ENCODE measurements at regions not wholly inside any gene's neighbourhood (a gene's known extent, or its start where the extent isn't known, plus 50 kb on each side); places are given as distances from the start of the nearest gene placed in this dataset.

DNA sequence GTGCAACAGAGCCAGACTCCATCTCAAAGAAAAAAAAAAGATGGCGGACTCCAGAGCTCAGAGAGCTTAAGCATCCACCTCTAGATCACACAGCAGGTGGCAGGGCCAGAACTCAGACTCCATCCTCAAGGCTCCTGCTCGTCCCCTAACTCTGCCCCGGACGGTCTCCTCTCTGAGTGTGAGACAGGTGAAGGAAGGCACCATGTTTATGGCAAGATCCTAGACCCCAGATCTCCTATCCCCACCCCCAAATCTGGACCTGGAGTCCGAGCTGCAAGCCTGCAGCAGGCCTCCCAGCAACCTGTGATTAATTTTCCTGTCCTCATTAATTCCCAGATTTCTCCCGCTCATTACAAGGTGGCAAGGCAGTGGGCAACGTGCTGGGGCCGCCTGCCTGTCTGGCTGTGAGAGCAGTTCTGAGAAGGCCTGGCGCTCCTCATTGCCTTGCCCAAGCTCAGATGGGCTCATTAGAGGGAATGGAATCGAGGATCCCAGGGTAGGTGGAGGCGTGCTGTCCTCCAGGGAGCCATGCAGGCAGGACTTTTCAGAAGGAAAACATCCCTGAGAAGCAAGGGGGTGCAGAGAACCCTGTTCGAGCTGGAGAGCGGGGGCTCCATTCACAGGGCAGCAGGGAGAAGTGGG lies 296.6 kb upstream of the RTL1 start:
- no peak overlapping the region for H3K27ac ChIP-seq (ENCODE audit: low read length)
- TF ChIP-seq CTCF (IDR thresholded peaks at IDR 0.05; ENCODE audit: low read depth, low read length) = no peak
- no peak for TF ChIP-seq EZH2phosphoT487 (IDR thresholded peaks at IDR 0.05; ENCODE audit: low read depth)
- no peak overlapping the region for H3K9ac ChIP-seq (ENCODE audit: low read length)

DNA sequence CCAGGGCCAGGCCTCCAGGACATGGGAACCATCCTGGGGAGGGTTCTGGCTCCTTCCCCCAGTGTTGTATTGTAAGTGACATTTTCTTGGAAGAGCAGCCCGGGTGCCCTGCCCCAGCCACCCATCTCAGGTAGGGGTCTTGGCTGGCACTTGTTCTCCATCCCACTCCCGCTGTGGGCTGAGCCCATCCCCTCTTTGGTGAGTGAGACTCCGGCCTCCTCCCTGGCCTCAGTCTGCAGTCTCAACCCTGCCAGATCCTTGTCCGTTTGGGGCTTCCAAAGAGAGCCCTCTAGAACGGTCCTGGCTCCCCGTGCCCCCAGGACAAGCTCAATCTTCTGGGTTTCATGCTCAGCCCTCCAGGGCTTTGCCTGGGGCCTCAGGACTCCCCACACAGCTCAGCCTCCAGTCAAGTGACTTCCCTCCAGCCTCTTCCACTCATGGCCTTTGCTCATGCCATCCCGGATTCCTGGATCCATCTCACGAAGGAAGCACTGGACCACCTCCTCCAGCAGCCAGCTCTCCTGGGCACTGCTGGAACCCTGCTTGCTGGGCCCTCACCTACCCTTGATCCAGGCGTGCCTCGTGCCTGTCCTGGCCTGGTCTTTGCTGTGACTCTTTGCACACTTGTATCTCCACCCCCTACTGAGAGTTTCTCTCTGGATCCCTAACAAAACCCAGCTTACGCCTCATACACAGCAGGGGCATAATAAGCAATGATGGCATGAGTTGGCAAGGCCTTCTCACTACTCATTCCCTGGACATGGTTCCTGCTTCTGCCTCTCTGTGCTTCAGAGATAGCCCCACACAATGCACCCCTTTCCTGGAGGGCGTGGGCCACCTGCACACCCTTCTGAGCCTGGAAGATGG lies 297.4 kb upstream of the RTL1 start:
- Histone ChIP-seq H3K79me2 (ENCODE audit: low read length) (no peaks in the 10 kb centered on the region), H4K20me1 (ENCODE audit: insufficient read depth, low read length) (no peaks in the 10 kb centered on the region), H3K27ac (ENCODE audit: low read length) (no peak overlapping the region), H3K36me3 (replicated peaks; ENCODE audit: low read depth, low read length) (no peaks in the 10 kb centered on the region), H3K9me3 (ENCODE audit: insufficient read depth, low read length) (no peaks in the 10 kb centered on the region), H3K9ac (ENCODE audit: low read length) (no peak overlapping the region), H3K4me2 (ENCODE audit: low read length) (no peak overlapping the region), H3K4me1 (ENCODE audit: low read length) (no peaks in the 10 kb centered on the region), H2AFZ (ENCODE audit: low read depth, low read length) (no peak overlapping the region), H3K27me3 (ENCODE audit: low read depth, low read length) (no peaks in the 10 kb centered on the region), H3K4me3 (ENCODE audit: low read length) (no peak overlapping the region)
- TF ChIP-seq CTCF (IDR thresholded peaks at IDR 0.05; ENCODE audit: low read depth, low read length) (no peak), EZH2phosphoT487 (IDR thresholded peaks at IDR 0.05; ENCODE audit: low read depth) (no peak)

More for the DNA sequence above, 296.6 kb upstream of the RTL1 start:
- H2AFZ ChIP-seq (ENCODE audit: low read depth, low read length) = no peak overlapping the region
- H3K79me2 ChIP-seq (ENCODE audit: low read length) = no peaks in the 10 kb centered on the region
- H3K4me2 ChIP-seq (ENCODE audit: low read length) = no peak overlapping the region
- H3K4me1 ChIP-seq (ENCODE audit: low read length) = no peaks in the 10 kb centered on the region
- H3K9me3 ChIP-seq (ENCODE audit: insufficient read depth, low read length) = no peaks in the 10 kb centered on the region
- no peaks in the 10 kb centered on the region for H4K20me1 ChIP-seq (ENCODE audit: insufficient read depth, low read length)
- no peak overlapping the region for H3K4me3 ChIP-seq (ENCODE audit: low read length)
- no peaks in the 10 kb centered on the region for H3K36me3 ChIP-seq (replicated peaks; ENCODE audit: low read depth, low read length)
- H3K27me3 ChIP-seq (ENCODE audit: low read depth, low read length) = no peaks in the 10 kb centered on the region

DNA sequence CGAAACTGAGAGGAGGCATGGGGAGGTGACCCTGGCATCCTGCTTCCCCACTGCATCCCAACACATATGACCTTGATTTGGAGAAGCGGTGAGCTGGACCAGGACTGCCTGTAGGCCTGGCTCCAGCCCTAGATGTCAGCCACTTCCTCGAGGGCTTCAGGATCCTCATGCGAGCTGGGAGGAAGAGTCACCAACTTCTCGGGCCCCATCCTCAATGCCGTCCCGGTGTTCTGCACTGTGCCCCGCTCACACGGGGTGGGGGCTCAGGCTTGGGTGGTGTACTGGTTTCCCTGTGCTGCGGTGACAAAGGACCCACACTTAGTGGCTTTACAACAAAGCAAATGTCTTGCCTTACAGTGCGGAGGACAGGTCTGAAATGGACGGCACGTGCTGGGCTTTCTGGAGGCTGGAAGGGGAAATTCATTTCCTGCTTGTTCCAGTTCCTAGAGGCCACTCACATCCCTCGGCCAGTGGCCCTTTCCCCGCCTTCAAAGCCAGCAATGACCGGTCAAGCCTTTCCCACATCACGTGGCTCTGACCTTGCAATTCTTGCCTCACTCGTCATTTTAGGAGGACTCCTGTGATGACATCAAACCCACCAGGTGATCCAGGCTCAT lies 298.1 kb upstream of the RTL1 start:
- Histone ChIP-seq H3K9ac (ENCODE audit: low read length) (no peak overlapping the region), H3K4me3 (ENCODE audit: low read length) (no peak overlapping the region), H3K4me1 (ENCODE audit: low read length) (no peaks in the 10 kb centered on the region), H3K36me3 (replicated peaks; ENCODE audit: low read depth, low read length) (no peaks in the 10 kb centered on the region), H3K79me2 (ENCODE audit: low read length) (no peaks in the 10 kb centered on the region), H3K4me2 (ENCODE audit: low read length) (no peak overlapping the region), H4K20me1 (ENCODE audit: insufficient read depth, low read length) (no peaks in the 10 kb centered on the region), H3K9me3 (ENCODE audit: insufficient read depth, low read length) (no peaks in the 10 kb centered on the region), H2AFZ (ENCODE audit: low read depth, low read length) (no peak overlapping the region), H3K27ac (ENCODE audit: low read length) (no peak overlapping the region), H3K27me3 (ENCODE audit: low read depth, low read length) (no peaks in the 10 kb centered on the region)
- TF ChIP-seq CTCF (IDR thresholded peaks at IDR 0.05; ENCODE audit: low read depth, low read length) (no peak), EZH2phosphoT487 (IDR thresholded peaks at IDR 0.05; ENCODE audit: low read depth) (no peak)

Measured in OCI-LY3 (cell line).